HG03565 (cell line): ENCODE measurements at regions not wholly inside any gene's neighbourhood (a gene's known extent, or its start where the extent isn't known, plus 50 kb on each side); places are given as distances from the start of the nearest gene placed in this dataset.
"Not testable (repeated sequence)": the region's sequence is repeated elsewhere in the genome, so short reads cannot be mapped to it uniquely, and the experiment has no call there.

Experiments used
- ATAC-seq: cut with Tn5 transposase; IDR thresholded peaks from one replicate; pipeline ENCODE4 v1.9.1; 2021; ENCODE audit warnings: mild to moderate bottlenecking, moderate library complexity; ENCODE audit not compliant: unreplicated experiment

DNA sequence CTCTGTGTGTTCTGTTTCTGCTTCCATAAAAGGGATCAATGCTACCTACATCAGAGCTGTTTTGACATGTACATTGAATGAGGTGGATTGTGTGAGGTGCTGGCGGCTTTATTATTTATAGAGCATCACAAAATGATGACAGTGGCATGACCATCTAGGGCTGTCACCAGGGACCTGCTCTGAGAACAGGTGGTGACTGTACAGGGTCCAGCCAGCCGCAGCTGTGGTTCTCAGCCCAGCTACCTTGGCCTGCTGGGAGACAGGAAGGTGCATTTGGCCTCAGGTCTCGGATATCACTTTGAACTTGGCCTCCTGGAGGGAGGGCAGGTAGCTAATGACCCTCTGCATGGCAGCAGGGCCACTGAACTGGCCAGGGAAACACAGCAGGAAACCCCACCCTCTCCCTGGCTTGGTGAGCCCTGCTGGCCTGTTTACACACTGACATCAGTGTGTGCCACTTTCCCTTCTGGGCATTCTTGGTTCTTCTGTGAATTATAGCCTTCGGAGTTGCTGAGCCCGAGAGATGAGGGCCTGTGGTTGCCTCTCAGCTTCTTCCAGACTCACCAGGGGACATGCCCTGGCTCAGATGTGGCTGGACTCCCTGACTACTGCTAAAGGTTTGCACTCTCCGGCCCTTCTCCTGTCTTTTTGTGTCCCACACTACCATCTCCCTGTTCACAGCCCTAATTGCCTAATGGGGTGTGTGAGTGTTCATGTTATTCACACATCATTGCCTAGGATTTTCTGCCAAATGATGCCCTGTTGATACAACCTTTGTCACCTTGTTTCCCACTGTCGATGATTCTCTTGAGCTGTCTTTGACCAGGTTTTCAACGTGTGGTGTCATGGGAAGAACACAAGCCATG, 109.2 kb upstream of the RAB12 start:
- ATAC-seq: no peak

DNA sequence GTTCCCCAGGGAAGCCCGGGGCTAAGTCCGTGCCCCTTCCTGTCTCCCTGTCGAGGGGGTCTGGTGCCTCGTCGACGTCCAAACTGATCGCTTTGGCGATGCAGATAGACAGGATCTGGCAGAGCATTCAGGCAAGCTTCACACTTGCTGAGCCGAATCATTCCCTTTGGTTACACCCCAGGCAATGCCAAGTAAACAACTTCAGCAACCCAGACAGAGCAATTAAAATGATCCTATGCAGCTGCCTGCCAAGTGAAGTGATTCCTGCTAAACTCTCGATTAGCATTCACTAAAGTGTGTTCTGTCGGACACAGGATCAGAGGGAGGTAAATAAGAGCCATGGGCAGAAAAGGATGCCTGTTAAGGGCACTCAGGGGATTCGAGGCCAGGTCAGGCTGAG, 108.2 kb upstream of the RAB12 start:
- ATAC-seq: no peak

DNA sequence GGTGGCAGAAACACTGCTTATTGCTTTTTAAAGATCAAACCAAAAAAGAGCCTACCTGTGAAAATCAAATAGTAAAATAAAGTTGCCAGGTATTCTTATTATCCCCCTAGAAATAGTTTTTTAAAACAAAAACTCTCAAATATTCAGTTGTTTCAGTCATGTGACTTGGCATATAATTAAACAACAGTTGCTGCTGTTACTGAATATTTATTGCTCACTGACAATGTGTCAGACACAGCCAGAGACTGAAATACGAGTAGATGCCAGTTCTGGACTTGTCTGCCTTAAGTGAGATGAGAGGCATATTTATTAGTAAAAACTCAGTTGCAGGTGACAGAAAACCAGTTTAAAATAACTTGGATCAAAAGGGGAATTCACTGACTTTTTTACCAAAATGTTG, 106.0 kb upstream of the RAB12 start:
- ATAC-seq: no peak

DNA sequence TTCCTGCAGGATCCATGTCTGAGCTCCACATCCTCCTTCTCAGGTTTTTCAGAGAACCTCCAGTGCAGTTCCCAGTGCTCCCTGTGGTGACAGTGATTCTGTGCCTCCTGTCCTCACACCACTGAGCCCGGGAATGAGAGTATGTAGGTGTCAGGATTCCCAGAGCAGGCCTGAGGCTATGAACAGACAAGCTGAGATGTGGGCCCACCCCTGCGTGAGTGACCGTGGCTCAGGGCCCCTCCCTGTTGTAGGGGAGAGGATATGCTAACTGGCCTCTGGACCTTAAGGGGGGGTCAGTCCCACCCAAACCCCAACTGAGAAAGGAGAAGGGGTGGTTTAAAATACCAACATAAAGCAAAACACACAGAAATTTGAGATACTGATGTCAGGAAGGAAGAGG, 104.8 kb upstream of the RAB12 start:
- no peak for ATAC-seq

DNA sequence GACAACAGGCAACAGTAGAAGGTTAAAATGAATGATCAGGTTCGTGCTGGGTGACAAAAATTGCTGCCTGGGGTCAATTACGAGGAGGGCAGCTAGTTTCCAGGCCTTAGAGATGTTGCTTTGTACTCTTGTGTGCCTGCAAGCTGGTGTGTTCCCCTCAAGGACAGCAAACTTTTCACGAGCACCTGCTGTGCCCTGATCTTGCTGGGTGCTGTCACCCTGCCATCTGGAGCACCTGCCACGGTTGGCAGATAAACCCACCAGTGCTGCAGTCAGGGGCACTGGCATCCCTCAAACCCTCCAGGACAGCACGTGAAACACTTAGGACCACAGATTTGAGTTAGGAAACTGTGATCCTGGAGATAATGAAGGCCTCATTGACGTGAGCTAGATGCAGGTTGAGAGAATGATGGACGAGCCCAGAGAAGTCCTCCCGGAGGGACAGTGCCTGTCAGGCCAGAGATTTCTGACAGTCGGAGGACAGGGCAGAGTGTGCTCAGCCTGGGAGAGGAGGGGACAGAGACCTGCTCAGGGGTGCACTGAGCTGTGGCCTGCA, 104.3 kb upstream of the RAB12 start:
- ATAC-seq: no peak

DNA sequence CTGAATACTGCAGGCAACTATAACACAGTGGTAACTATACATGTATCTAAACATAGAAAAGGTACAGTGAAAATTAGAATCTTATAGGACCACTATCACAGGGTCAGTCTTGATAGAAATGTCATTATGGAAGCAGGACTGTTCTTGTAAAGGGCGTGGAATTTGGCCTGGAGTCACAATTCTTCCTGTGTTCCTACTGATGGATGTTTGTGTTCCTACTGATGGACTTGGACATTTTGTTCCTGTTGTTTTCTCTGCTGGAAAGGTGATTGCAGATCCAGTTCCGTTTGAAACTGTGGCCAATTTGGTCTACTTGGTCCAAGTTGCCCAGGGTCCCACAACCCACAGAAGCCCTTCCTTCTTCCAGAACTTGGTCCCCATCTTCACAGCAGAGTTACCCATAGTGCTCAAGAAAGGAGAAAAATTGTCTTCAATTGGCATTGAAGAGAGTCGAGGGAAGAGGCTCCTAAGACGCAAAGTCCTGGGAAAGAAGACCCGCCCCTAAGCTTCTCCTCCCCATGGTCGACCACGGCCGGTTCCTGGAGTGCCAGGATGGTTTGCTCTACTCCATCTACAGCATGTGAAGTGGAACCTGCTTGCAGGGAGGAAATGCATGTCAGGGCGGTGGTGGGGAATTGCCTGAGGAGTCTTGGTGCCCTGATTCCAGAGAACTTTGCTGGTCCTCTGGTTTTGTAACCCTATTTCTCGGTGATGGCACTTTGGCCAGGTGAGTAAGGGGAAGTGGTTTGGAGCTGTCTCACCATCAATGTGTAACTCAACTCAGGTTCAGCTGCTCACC, 102.8 kb upstream of the RAB12 start:
- ATAC-seq: no peak

DNA sequence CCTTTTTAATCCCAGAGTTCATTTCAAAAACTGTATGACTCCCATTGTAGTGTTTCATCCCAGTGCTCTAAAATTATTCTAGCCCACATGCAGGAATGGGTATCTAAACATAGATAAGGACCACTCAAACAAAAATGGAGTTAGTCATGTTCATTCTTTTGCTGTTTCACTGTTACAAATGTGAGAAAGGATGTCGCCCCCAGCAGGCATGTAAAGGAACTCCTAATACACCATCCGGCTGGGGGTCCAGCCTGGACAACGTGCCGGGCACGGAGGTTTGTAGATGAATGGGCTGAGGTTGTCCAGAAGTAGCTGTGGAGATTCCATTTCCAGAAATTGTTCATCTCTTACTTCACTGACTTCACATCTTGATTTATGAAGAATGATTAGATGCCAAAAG, 101.9 kb upstream of the RAB12 start:
- no peak for ATAC-seq

DNA sequence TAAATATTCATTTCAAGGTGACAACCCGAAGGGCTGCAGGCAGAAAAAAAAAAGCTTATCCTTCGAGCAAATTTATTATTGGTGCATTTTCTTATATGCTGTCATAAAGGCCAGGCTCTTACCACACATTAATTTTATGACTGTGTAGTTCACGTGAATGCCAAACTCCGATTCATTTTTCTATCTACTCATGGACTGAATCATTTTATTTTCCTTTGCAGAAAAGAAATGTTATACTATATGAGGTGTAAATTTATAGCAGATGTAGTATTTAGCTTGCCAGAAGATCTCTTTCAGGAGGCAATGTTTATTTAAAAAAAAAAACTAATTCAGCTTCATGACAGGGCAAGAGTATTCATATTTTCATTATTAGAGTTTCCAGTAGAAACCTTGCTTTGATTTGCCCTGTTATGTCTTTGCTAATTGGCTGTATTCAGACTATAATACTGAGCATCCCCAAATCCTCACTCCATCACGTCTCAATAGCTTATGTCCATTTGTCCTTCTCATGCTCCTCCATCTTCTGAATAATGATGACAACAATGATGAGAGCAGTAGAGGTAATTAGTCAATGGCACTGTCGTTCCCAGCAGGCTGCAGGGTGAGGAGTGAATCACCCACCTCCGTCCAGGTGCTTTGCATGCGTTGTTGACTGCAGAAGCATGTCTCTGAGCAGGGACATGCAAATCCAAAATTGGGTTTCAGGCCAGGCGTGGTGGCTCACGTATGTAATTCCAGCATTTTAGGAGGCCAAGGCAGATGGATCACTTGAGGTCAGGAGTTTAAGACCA, 101.1 kb upstream of the RAB12 start:
- no peak for ATAC-seq

DNA sequence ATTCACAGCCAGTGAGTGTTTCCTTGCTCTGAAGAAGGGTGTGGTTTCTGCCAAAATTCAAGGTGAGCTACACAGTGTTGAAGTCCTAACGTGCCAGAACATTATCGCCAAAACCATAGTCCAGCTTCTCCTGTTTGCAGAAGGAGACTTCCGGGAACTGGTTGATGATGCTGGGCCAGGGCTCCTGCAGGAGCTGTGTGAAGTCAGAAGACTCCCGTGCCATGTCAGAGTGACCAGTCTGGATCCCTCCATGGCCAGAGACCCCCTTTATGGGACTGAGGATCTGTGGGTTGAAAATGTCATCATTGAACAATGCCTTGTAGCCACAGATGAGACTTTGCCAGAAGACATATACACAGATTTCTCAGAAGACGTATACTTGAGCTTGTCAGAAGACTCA, 96.0 kb upstream of the RAB12 start:
- ATAC-seq: no peak

DNA sequence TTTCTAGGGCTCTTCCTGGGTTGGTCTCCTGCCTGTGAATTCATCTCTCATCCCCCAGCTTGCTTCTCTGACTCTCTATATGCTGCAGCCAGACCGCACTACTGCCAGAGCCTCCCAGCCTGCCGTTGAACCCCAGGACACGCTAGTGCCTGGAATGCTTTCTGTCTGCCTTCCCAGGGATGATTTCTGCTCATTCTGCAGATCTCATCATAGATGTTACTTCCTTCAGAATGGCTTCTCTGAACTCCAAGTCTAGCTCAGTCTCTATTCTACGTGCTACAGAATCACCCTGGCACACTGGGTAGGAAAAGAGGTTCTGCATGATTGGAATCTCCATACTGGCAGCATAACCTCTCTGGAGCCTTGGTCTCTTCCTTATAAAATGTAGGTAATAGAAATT, 94.8 kb upstream of the RAB12 start:
- ATAC-seq: no peak

DNA sequence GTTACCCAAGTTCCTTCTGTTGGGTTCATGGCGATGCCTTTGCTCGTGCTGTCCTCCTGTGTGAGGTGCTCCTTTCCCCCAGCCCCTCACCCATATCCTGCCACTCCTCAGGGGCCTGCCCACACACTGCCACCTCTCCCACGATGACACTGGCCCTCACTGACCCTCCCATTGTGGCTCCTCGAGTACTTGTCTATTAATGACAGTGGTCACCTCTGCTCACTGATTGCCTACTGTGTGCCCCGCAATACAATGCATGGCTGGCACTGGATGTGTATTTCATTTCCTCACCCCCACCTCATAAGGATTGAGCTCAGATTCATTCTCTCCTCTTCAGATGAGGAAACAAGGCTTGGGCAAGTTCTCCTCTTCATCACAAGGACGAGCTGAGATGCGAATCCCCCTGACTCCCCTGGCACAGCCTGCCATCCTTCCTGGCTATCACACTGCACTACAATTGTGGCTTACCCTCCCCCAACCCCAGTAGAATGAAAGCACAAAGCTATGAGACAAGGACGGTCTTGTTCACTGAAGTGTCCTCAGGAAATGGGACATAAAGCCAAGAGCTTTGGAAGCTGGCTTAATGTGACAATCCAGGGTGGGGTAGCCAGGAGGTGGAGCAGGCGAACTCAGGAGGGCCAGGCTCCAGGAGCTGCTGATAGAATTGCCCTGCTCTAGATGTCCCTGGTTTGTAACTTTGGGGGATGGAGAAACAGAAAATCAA, 93.9 kb upstream of the RAB12 start:
- no peak for ATAC-seq

DNA sequence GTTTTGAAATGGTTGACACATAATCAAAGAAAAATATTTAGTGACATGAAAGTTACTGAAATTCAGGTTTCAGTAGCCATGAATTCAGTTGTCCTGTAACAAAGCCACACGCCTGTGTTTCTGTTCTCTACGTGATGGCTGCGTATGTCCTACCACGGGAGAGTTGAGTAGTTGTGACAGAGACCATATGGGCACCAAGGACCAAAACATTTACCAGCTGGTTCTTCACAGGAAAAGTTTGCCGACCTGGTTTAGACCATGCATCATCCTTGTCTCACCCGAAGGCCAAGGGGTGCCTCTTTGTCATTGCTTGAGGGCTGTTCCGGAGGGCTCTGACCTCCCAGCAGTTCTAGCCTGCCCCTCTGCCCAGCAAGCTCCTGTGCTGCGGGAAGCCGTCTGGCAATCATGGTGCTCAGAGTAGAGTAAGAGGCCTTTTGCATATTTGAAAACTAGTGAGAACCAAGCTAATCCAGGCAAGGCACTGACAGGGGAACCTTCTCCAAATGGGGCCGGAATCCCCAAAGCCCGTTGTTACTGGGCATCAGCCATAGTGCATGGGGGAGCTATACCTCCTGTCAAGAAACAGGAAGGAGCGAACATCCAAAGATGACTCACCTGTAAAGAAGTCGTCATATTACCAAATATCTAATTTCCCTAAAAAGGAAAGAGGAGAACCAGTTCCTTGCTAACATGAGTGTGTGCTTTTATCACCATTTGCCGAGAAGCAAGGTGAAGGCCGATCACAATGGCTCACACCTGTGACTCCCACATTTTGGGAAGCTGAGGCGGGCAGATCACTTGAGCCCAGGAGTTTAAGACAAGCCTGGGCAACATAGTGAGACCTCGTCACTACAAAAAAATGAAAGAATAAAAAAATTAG, 92.6 kb upstream of the RAB12 start:
- no peak for ATAC-seq

DNA sequence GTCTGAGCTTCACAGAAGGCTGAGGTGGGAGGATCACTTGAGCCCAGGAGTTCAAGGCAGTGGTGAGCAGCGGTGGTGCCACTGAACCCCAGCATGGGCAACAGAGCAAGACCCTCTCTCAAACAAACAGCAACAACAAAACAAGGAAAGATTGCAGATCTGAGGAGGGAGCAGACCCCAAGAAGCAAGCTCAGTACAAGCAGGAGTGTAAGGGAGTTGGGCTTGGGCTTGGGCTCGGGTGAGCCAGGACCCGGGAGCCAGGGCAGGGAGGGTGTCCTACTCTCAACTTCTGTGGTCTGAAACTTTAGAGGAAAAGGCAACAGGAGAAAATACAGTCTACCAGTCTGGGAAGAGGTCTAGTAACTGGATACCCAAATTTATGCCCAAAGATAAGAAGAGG, 92.0 kb upstream of the RAB12 start:
- ATAC-seq: no peak

DNA sequence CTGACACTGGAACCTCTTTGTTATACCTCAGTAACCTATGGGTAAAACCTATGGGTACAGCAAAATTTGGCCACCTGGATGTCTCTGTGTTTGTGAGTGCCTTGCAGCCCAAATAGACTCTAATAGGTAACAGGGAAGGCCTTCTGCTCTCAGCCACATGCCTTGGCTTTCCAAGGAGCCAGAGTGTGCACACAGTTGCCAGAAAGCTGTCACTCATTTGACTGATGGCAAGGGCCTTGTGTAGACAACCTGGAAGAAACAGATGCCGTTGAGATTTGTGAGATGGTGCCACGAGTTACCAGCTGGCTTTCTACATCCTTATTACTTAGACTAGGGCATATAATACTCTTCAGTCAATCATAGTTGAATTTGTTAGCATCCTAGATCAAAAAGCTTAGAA, 90.1 kb upstream of the RAB12 start:
- no peak for ATAC-seq

DNA sequence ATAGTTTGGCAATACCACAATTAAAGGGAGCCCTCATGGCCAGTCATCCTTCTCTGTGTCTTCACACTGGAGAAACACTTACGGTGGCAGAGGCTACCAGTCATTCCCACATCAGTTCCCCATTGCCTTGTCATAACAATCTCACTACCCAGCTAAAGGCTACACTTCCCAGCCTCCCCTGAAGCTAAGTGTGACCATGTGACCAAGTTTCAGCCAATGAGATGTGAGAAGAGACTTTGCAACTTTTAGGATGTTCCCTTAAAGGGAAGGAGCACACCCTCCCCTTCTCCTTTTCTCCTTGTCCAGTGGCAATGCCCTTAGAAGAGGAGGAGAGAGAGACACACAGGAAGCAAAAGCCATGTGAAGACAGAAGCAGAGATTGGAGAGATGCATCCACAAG, 89.0 kb upstream of the RAB12 start:
- no peak for ATAC-seq

DNA sequence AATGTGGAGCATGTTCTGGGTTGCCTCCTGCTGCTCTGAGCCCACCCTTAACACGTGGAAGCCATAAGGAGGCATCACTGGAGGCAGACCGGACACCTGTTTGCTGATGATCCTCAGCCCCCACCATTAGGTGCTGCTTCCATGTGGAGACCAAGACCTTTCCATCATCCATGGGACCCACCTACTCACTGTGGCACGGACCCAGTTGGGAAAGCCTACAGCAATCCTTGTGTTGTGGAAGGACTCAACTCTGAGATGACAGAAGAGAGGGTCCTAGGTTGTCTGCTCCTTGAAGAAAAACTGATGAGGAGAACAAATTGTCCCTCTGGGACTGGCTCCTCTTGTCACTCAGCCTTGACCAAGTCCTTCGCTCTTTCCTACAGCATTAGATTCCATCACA, 86.5 kb upstream of the RAB12 start:
- no peak for ATAC-seq

DNA sequence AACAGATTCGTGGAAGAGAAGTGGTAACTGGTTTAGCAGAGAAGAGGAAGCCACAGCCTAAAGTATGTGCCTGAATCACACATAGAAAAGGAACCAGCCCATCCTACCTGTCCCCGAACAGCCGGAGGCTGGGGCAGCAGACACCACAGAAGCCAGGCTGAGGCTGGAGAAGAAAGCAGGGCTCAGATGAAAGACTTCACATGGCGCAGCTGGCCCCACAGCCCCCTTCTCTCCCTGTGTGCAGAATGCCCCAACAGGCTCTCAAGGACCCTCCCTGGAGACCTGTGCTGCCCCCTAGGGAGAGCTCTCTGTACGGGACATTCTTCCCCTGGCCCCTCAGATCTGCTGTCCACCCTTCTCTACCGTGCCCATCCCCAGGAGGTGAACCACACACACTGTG, 83.5 kb upstream of the RAB12 start:
- no peak for ATAC-seq

DNA sequence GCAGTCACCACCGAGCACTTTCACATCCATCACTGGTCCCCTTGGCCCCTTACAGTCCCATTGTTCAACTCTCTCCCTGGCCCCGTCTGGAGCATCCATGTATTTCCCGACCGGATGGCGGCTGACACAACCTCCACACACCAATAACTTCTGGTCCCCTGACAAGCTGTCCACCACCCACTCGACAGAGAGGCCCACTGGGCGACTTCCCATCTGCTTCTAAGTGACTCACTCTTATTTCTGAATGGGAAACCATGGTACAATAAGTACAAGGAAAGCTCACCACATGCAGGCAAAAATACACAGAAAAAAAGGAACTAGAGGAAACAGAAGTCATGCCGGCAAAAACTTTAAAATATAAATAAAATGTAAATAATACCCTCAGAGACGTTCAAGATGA, 82.9 kb upstream of the RAB12 start:
- no peak for ATAC-seq

DNA sequence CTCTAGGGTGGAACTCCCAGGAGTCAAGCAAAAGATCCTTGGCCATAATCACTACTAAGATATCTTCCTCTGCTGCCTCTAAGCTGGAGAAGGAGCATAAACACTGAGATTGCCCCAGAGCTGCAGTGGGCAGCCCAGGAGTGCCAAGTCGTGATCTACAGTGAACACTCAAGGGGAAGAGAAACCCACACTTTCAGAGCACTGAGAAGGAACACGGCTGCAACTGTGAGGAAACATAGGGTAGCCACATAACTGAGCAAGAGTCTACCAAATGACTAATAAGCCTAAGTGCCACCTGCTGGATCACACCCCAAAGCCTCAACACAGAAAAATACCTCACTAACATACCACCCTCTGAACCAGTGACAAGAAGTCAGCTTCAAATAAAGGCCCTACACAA, 79.6 kb upstream of the RAB12 start:
- ATAC-seq: no peak

DNA sequence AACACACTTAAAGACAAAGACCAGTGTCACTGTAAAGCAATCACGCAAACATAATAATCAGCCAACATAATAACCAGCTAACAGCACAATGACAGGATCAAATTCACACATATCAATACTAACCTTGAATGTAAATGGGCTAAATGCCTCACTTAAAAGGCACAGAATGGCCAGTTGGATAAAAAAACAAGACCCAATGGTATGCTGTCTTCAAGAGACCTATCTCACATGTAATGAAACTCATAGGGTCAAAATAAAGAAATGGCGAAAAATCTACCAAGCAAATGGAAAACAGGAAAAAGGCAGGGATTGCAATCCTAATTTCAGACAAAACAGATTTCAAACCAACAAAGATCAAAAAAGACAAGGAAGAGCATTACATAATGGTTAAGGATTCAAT, 78.2 kb upstream of the RAB12 start:
- not testable (repeated sequence) for ATAC-seq
